Spleen (tissue), 7 donors: ENCODE measurements at regions not wholly inside any gene's neighbourhood (a gene's known extent, or its start where the extent isn't known, plus 50 kb on each side); places are given as distances from the start of the nearest gene placed in this dataset.

Source experiments
- CTCF ChIP-seq, 11 experiments: fragments of 200-600 bp in 7 of 11; fragments of 450-650 bp in 4 of 11; sonication (generic) in 4 of 11; IDR thresholded peaks in 8 of 11; conservative IDR thresholded peaks in 3 of 11; 1 replicate in 7 of 11; 2 replicates in 4 of 11; pipeline versions ENCODE4 v1.4.0 to v1.8.0; 2016 to 2021; ENCODE audit warnings: antibody characterized with exemption in 11 of 11, inconsistent platforms in 4 of 11, mild to moderate bottlenecking in 1 of 11
- POLR2A ChIP-seq, 3 donors: fragments of 450-650 bp; IDR thresholded peaks; one replicate each; pipeline ENCODE4 v1.5.1; 2017; ENCODE audit warnings: antibody characterized with exemption in 3 of 3, mild to moderate bottlenecking in 1 of 3
- POLR2AphosphoS5 ChIP-seq, 3 donors: sonication (generic); formaldehyde crosslinking; IDR thresholded peaks; one replicate each; pipeline ENCODE4 v1.5.1; 2017; ENCODE audit warnings: antibody characterized with exemption in 3 of 3
- donor health status: DM: no; HTN: no; CAD: no; lungs with moderate emphysema.
- donor health status: DM: no; HTN: no; CAD: no.
- donor health status: DM: no; HTN: no; CAD: no.

GRCh38 chr1:216900116-216900620 lies 176.9 kb upstream of the ESRRG start:
- no peak for TF ChIP-seq POLR2A (IDR thresholded peaks at IDR 0.05)
- TF ChIP-seq CTCF (IDR thresholded peaks at IDR 0.05 in 8 of 11, conservative IDR thresholded peaks at IDR 0.05 in 3 of 11): no peak
- TF ChIP-seq POLR2AphosphoS5 (IDR thresholded peaks at IDR 0.05): no peak
